GM12878 (cell line): ENCODE measurements at regions not wholly inside any gene's neighbourhood (a gene's known extent, or its start where the extent isn't known, plus 50 kb on each side); places are given as distances from the start of the nearest gene placed in this dataset.

Experiments
- ATAC-seq: fragments of 200-7000 bp; cut with Tn5 transposase; 3 replicates; pipeline ENCODE4 v1.9.1; 2020; ENCODE audit warnings: mild to moderate bottlenecking, moderate library complexity
- BruUV-seq: library from RNA; stranded (reverse); fragments of 400-500 nt; replicated peaks from 2 replicates; lab custom pipeline; 2021; lab: Mats Ljungman, UMichigan
- CTCF ChIA-PET: fragments of 300-600 bp; sonication (Branson Sonifier 250); formaldehyde crosslinking; extraction: SDS; loops from one replicate; lab custom pipeline; 2021; ENCODE audit warnings: inconsistent platforms; lab: Yijun Ruan, JAX
- POLR2A ChIA-PET: fragments of 350-600 bp; formaldehyde crosslinking; extraction: SDS; loops from one replicate; lab custom pipeline; 2021; ENCODE audit warnings: inconsistent platforms; lab: Charles Lee
- RAD21 ChIA-PET: fragments of 300-600 bp; sonication (Branson Sonifier 250); formaldehyde crosslinking; loops from one replicate; lab custom pipeline; 2023; ENCODE audit warnings: antibody characterized with exemption; ENCODE audit not compliant: unreplicated experiment; lab: Charles Lee
- SMC1A ChIA-PET: fragments of 300-600 bp; sonication (Branson Sonifier 250); formaldehyde crosslinking; loops from one replicate; lab custom pipeline; 2023; ENCODE audit not compliant: unreplicated experiment, uncharacterized antibody; lab: Charles Lee
- DNase-seq: peaks from one replicate; pipeline ENCODE4 v3.0.0-alpha.2; 2011; ENCODE audit warnings: low read depth, low spot score
- FAIRE-seq: peaks from 3 replicates; lab custom pipeline; 2011; peaks lifted over from hg19 to GRCh38; lab: Jason Lieb, UNC
- H2AFZ ChIP-seq: 2 replicates; pipeline ENCODE4 v1.6.0; 2011; ENCODE audit warnings: low read depth, low read length, control low read depth; ENCODE audit not compliant: control insufficient read depth
- H3K27ac ChIP-seq: 2 replicates; pipeline ENCODE4 v1.5.1; 2011; ENCODE audit warnings: control low read depth; ENCODE audit not compliant: control insufficient read depth, insufficient read depth
- H3K27me3 ChIP-seq, 2 experiments: replicated peaks in 1 of 2; 2 replicates each; pipeline versions ENCODE4 v1.6.0 to v1.6.1; 2011; ENCODE audit warnings: low read length in 1 of 2; ENCODE audit not compliant: control insufficient read depth in 2 of 2, insufficient read depth in 2 of 2
- H3K36me3 ChIP-seq, 2 experiments: 2 replicates each; pipeline ENCODE4 v1.5.1; 2011; ENCODE audit warnings: low read length in 1 of 2; ENCODE audit not compliant: control insufficient read depth in 2 of 2, insufficient read depth in 2 of 2
- H3K4me1 ChIP-seq: 2 replicates; pipeline ENCODE4 v1.6.1; 2011; ENCODE audit warnings: mild to moderate bottlenecking, low read length, moderate library complexity, mixed read lengths; ENCODE audit not compliant: control insufficient read depth, insufficient read depth
- H3K4me2 ChIP-seq: 2 replicates; pipeline ENCODE4 v1.6.0; 2011; ENCODE audit warnings: control low read depth; ENCODE audit not compliant: control insufficient read depth, insufficient read depth
- H3K4me3 ChIP-seq: fragments of 200-600 bp; sonication (generic); 2 replicates; pipeline ENCODE4 v1.5.1; 2016
- H3K79me2 ChIP-seq: 2 replicates; pipeline ENCODE4 v1.6.0; 2011; ENCODE audit warnings: low read length; ENCODE audit not compliant: control insufficient read depth, insufficient read depth
- H3K9ac ChIP-seq: 2 replicates; pipeline ENCODE4 v1.8.0; 2011; ENCODE audit warnings: low read length, control low read depth, mixed read lengths; ENCODE audit not compliant: control insufficient read depth, insufficient read depth
- H3K9me3 ChIP-seq: replicated peaks from 3 replicates; pipeline ENCODE4 v1.5.1; 2011; ENCODE audit warnings: mild to moderate bottlenecking, low read length; ENCODE audit not compliant: control insufficient read depth, insufficient read depth
- H4K20me1 ChIP-seq: 2 replicates; pipeline ENCODE4 v1.6.0; 2011; ENCODE audit not compliant: control insufficient read depth, insufficient read depth
- EZH2 ChIP-seq: IDR thresholded peaks from 2 replicates; pipeline ENCODE4 v1.6.1; 2012; ENCODE audit warnings: low read depth, mild to moderate bottlenecking, control low read depth, inconsistent platforms, low read length, borderline replicate concordance; ENCODE audit not compliant: control insufficient read depth
- FOXK2 ChIP-seq: fragments of 450-650 bp; IDR thresholded peaks from 2 replicates; pipeline ENCODE4 v1.6.1; 2017; ENCODE audit warnings: mild to moderate bottlenecking, moderate library complexity
- HCFC1 ChIP-seq: fragments of 150-350 bp; IDR thresholded peaks from 2 replicates; pipeline ENCODE4 v1.6.1; 2014; ENCODE audit warnings: low read length
- HDAC2 ChIP-seq: fragments of 200-600 bp; sonication (generic); IDR thresholded peaks from 2 replicates; pipeline ENCODE4 v1.6.1; 2017
- KDM1A ChIP-seq: fragments of 200-600 bp; sonication (generic); IDR thresholded peaks from 2 replicates; pipeline ENCODE4 v1.6.1; 2016; ENCODE audit warnings: borderline replicate concordance
- NR2C1 ChIP-seq: fragments of 450-650 bp; IDR thresholded peaks from 2 replicates; pipeline ENCODE4 v1.6.1; 2017; ENCODE audit warnings: antibody characterized with exemption, mild to moderate bottlenecking, moderate library complexity
- PML ChIP-seq: IDR thresholded peaks from 2 replicates; pipeline ENCODE4 v1.6.1; 2012; ENCODE audit warnings: low read length, inconsistent platforms
- RELA ChIP-seq: fragments of 450-650 bp; IDR thresholded peaks from 2 replicates; pipeline ENCODE4 v1.8.0; 2014; ENCODE audit warnings: borderline replicate concordance; ENCODE audit not compliant: partially characterized antibody
- SMAD5 ChIP-seq: IDR thresholded peaks from 2 replicates; pipeline ENCODE4 v1.6.1; 2016; ENCODE audit warnings: antibody characterized with exemption, low read depth
- WRNIP1 ChIP-seq: IDR thresholded peaks from 2 replicates; pipeline ENCODE4 v1.6.1; 2011; ENCODE audit warnings: low read depth, low read length, improper control_type of control experiment, borderline replicate concordance
- WGBS: methylation state at CpG from one replicate; pipeline ENCODE4 v1.1.6; 2016; ENCODE audit warnings: low lambda C conversion rate; ENCODE audit not compliant: insufficient replicate concordance, insufficient coverage; ENCODE audit errors: missing lambda C conversion rate; 5-methylcytosine and 5-hydroxymethylcytosine counted together
- in situ Hi-C: fragments of 300-500 bp; cut with MboI; formaldehyde crosslinking; loops from 9 replicates; pipeline ENCODE4 v1.14.3; 2018; ENCODE audit warnings: mixed read lengths
- intact Hi-C: fragments of 100-400 bp; cut with micrococcal nuclease; formaldehyde crosslinking; loops from one replicate; pipeline ENCODE4 v1.14.2; 2022; ENCODE audit not compliant: unreplicated experiment
- TF ChIP-seq, protein P1 (sequence below): fragments of 450-650 bp; IDR thresholded peaks from 2 replicates; pipeline ENCODE4 v1.6.1; 2017; ENCODE audit warnings: antibody characterized with exemption, mild to moderate bottlenecking, moderate library complexity
- TF ChIP-seq, protein P2 (sequence below): IDR thresholded peaks from 2 replicates; pipeline ENCODE4 v1.6.1; 2012; ENCODE audit warnings: improper control_type of control experiment, low read depth, low read length; ENCODE audit not compliant: insufficient replicate concordance

DNA sequence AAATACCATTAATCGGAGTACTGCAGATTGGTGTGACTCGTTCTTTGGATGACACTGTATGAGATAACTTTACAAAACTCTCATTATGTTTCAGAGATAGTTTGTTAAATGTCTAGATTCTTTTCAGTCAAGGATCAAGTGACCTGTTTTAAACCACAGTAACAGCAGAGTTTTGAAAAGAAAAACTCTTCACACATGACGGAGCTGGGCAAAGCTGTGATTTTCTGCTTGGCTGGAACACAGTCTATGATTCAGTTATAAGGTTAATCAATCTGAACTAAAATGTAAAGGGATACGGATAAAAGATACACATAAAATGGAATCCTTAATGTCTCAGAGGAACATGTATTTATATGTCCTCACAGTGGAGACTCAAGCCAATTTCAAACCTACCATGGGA is 573.2 kb downstream of the PRKD1 start:
- DNase-seq: no peak
- no peak overlapping the region for H3K4me3 ChIP-seq
- no peaks in the 10 kb centered on the region for H3K79me2 ChIP-seq
- H3K4me2 ChIP-seq: no peak overlapping the region
- no peak overlapping the region for H3K9ac ChIP-seq
- no peak overlapping the region for H3K27ac ChIP-seq
- intact Hi-C loops: no loop called here
- CTCF ChIA-PET: no interaction called here
- BruUV-seq: no TSS peak
- POLR2A ChIA-PET: no interaction called here
- ATAC-seq: no peak
- TF ChIP-seq EZH2 (no peak), KDM1A (no peak), HCFC1 (no peak)
- in situ Hi-C loops: no loop called here
- no peaks in the 10 kb centered on the region for H3K4me1 ChIP-seq
- SMC1A ChIA-PET: no interaction called here
- no peaks in the 10 kb centered on the region for H4K20me1 ChIP-seq
- no peak for FAIRE-seq
- 12% methylated on average over 4 of the region's 4 CpGs for WGBS
- H3K36me3 ChIP-seq: no peaks in the 10 kb centered on the region
- H3K9me3 ChIP-seq: no peaks in the 10 kb centered on the region
- no peak overlapping the region for H2AFZ ChIP-seq
- RAD21 ChIA-PET: no interaction called here
- H3K27me3 ChIP-seq: no peaks in the 10 kb centered on the region

DNA sequence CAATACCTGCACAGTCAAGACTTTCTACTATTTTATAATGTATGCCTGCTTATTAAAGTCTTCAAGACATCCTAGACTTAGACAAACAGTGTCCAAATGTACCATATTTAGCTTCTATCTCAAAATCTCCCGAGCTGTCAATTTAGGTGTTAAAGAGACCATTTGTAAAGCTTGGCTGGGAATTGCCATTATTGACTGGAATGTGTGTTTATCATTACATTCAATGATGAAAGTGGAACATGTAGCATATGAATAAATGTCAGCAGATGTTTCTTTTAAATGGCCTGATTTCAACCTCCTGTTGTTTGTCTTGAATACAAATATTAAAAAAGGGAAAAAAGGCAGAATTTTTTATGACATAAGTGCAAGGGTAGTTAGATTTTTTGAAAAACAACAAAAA is 572.3 kb downstream of the PRKD1 start:
- POLR2A ChIA-PET: no interaction called here
- Histone ChIP-seq H3K9ac (no peak overlapping the region), H3K36me3 (no peaks in the 10 kb centered on the region), H3K27me3 (no peaks in the 10 kb centered on the region), H3K4me1 (no peaks in the 10 kb centered on the region), H3K4me2 (no peak overlapping the region), H2AFZ (no peak overlapping the region), H4K20me1 (no peaks in the 10 kb centered on the region), H3K27ac (no peak overlapping the region), H3K4me3 (no peak overlapping the region), H3K9me3 (no peaks in the 10 kb centered on the region), H3K79me2 (no peaks in the 10 kb centered on the region)
- FAIRE-seq: no peak
- SMC1A ChIA-PET: interaction anchor here (0.6 kb wide), 1 partner anchor 60 kb away, joined by 3 read pairs; no protein-coding TSS in a partner anchor
- in situ Hi-C loops (no loop called here), intact Hi-C loops (no loop called here)
- no peak for DNase-seq
- CTCF ChIA-PET: no interaction called here
- RAD21 ChIA-PET: no interaction called here
- no peak for ATAC-seq
- WGBS: 0% methylated on average over 1 of the region's 1 CpG
- BruUV-seq: no TSS peak
- TF ChIP-seq WRNIP1: no peak
- TF ChIP-seq, protein P1, sequence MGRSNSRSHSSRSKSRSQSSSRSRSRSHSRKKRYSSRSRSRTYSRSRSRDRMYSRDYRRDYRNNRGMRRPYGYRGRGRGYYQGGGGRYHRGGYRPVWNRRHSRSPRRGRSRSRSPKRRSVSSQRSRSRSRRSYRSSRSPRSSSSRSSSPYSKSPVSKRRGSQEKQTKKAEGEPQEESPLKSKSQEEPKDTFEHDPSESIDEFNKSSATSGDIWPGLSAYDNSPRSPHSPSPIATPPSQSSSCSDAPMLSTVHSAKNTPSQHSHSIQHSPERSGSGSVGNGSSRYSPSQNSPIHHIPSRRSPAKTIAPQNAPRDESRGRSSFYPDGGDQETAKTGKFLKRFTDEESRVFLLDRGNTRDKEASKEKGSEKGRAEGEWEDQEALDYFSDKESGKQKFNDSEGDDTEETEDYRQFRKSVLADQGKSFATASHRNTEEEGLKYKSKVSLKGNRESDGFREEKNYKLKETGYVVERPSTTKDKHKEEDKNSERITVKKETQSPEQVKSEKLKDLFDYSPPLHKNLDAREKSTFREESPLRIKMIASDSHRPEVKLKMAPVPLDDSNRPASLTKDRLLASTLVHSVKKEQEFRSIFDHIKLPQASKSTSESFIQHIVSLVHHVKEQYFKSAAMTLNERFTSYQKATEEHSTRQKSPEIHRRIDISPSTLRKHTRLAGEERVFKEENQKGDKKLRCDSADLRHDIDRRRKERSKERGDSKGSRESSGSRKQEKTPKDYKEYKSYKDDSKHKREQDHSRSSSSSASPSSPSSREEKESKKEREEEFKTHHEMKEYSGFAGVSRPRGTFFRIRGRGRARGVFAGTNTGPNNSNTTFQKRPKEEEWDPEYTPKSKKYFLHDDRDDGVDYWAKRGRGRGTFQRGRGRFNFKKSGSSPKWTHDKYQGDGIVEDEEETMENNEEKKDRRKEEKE: no peak
- TF ChIP-seq PML: no peak
- TF ChIP-seq HDAC2: no peak
- no peak for TF ChIP-seq RELA
- TF ChIP-seq FOXK2: no peak
- no peak for TF ChIP-seq SMAD5
- TF ChIP-seq, protein P2, sequence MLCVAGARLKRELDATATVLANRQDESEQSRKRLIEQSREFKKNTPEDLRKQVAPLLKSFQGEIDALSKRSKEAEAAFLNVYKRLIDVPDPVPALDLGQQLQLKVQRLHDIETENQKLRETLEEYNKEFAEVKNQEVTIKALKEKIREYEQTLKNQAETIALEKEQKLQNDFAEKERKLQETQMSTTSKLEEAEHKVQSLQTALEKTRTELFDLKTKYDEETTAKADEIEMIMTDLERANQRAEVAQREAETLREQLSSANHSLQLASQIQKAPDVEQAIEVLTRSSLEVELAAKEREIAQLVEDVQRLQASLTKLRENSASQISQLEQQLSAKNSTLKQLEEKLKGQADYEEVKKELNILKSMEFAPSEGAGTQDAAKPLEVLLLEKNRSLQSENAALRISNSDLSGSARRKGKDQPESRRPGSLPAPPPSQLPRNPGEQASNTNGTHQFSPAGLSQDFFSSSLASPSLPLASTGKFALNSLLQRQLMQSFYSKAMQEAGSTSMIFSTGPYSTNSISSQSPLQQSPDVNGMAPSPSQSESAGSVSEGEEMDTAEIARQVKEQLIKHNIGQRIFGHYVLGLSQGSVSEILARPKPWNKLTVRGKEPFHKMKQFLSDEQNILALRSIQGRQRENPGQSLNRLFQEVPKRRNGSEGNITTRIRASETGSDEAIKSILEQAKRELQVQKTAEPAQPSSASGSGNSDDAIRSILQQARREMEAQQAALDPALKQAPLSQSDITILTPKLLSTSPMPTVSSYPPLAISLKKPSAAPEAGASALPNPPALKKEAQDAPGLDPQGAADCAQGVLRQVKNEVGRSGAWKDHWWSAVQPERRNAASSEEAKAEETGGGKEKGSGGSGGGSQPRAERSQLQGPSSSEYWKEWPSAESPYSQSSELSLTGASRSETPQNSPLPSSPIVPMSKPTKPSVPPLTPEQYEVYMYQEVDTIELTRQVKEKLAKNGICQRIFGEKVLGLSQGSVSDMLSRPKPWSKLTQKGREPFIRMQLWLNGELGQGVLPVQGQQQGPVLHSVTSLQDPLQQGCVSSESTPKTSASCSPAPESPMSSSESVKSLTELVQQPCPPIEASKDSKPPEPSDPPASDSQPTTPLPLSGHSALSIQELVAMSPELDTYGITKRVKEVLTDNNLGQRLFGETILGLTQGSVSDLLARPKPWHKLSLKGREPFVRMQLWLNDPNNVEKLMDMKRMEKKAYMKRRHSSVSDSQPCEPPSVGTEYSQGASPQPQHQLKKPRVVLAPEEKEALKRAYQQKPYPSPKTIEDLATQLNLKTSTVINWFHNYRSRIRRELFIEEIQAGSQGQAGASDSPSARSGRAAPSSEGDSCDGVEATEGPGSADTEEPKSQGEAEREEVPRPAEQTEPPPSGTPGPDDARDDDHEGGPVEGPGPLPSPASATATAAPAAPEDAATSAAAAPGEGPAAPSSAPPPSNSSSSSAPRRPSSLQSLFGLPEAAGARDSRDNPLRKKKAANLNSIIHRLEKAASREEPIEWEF: no peak
- TF ChIP-seq NR2C1: no peak
